Activated CD4-positive, alpha-beta T cell treated with anti-CD3 and anti-CD28 coated beads, Interleukin-2, amount 50 U/mL, for 48 hours (primary cell): ENCODE measurements at regions not wholly inside any gene's neighbourhood (a gene's known extent, or its start where the extent isn't known, plus 50 kb on each side); places are given as distances from the start of the nearest gene placed in this dataset.

Source experiments
- DNase-seq, 2 experiments: peaks; one replicate each; pipeline ENCODE4 v3.0.0-alpha.2; 2020

- no peak for DNase-seq
Measured at GRCh38 chr13:107734891-107735625, 480.3 kb downstream of the LIG4 start.

DNA sequence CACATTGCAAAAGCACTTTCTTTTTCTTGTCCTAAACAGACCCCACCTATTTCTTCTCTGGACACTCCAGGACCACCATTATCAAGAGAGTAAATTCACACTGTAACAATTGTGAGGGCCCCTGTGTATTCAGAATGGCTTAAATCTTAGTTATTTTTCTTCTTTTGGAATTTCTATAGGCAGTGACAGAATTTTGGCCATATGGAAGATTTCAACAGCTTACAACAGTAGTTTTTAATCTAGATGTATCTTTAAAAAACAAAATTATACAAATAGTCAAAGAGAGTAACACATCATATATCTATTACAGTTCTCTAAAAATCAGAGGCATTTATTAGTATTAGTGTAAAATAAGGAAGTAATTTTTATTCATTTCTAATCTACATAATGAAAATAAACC is 482.1 kb downstream of the LIG4 start:
- no peak for DNase-seq

- no peak for DNase-seq
Measured at GRCh38 chr13:107730813-107731212, 484.5 kb downstream of the LIG4 start.

- DNase-seq, result no peak
Measured at GRCh38 chr13:107721125-107721869, 494.0 kb downstream of the LIG4 start.

DNA sequence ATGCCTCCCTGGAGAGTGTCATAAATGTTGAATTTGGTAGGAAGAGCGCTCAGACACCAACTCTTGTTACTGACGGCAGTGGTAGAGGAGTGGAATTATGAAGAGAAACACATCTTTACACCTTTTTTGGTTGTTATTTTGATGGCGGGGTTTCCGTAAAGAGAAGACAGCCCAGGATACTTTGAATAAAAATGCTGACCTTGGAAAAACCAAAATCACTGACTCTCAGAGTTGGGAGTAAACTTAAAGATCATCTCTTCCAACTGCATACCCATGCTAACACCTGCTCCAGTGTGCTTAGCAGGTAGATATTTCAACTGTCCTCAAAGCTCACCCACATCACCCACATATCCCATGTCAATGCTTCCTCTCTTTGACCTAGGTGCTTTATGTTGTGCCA is 498.6 kb downstream of the LIG4 start:
- DNase-seq, result no peak

DNA sequence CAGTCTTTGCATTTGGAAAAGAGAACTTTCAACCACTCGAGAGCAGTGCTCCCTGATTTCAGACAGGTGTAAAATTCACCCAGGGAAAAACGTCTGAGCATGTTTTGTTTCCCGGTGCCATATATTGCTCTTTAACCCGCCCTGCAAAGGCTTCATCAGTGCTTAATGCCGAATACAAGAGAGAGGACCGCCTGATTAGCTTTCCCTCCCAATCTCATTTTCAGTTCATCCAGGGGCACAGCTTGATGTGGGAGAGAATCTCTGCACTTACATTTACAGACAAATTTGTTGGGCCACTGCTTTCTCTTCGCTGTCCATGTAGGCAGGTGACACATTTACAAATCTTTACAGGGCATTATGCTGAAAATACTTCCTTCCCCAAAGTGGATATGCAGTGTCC is 499.1 kb downstream of the LIG4 start:
- DNase-seq, result no peak

DNA sequence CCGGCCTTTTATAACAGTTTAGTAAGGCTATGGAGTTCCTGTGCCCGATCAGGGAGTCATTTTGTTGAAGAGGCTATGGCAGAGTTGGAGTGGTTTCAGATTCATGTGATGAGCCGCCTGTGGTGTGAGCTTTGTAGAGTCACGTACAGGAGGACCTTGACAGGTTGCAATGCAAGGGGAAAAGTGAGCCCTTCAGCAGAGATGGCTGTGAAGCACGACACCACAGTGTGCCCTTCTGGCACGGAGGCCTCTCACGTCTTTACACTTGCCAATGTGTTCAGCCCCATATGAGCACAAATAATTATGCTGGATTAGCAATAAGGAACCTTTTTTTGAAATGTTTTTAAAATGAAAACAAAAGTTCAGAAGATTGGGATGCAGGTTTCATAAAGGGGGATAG is 499.8 kb downstream of the LIG4 start:
- no peak for DNase-seq

GRCh38 chr13:107713314-107713713 is 502.0 kb downstream of the LIG4 start:
- DNase-seq, result no peak

- no peak for DNase-seq
Measured at GRCh38 chr13:107712145-107712860, 503.0 kb downstream of the LIG4 start.

- no peak for DNase-seq
Measured at GRCh38 chr13:107690181-107690580, 525.2 kb downstream of the LIG4 start.

DNA sequence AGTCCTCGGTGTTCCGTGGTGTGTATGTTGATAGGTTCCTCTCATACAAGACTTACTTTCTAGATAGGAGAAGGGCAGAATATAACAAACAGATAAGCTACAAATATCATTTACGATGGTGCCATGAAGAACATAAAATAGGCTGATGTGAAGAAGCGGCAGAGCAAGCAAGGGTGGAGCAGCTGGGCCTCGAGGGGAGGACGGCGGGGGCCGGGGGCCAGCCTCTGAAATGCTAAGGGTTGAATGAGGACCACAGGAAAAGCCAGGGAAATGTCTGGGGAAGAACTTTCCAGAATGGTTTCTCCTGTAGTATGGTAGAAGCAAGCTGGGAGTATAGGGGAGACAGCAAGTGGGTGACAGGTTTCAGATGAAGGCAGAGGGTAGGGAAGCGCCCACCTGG is 529.5 kb downstream of the LIG4 start:
- DNase-seq, result no peak

- DNase-seq, result no peak
Measured at GRCh38 chr13:107681600-107681999, 533.7 kb downstream of the LIG4 start.

- no peak for DNase-seq
Measured at GRCh38 chr13:107680115-107680514, 535.2 kb downstream of the LIG4 start.

- no peak for DNase-seq
Measured at GRCh38 chr13:107678075-107678689, 537.2 kb downstream of the LIG4 start.

GRCh38 chr13:107675847-107676550 is 539.3 kb downstream of the LIG4 start:
- no peak for DNase-seq

DNA sequence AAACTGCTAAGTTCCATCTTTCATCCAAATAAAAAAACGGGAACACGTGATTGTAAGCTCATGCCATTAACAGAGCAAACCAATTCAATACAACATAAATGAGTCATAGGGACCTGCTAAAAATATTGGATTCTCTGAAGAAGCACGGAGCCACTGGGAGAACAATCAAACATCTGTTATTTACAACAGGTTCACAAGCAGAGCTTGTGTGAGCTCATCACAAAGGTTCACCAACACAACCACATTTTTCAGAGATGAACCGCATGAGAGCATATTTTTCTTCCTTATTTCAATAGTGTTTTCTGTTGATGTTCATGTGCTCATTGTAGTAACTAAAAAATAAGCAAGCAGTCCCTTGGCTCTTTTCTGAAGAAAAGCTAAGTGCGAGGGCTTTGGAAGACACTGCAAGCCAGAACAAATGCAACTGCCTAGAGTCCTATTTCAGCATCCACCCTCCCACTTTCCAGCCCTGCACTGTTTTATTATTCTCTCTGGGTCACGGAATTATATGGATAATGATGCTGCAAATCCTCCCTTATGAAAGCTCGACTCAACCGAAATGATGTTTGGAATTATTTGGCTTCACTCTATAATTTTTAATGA is 545.8 kb downstream of the LIG4 start:
- DNase-seq, result no peak

DNA sequence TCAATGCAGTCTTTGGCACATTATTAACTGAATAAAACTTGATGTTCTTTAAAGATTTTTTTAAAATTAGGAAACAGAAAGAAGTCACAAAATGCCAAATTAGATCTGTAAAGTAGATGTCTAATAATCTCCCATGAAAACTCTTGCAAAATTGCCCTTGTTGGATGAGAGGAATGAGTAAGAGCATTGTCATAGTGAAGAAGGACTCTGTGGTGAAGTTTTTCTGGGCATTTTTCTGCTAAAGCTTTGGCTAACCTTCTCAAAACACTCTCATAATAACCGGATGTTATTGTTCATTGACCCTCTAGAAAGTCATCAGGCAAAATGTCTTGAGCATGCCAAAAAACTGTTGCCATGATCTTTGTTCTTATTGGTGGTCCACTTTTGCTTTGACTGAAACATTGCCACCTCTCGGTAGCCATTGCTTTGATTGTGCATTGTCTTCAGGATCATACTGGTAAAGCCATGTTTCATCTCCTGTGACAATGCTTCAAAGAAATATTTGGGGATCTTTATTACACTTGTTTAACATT is 549.3 kb downstream of the LIG4 start:
- DNase-seq, result no peak

DNA sequence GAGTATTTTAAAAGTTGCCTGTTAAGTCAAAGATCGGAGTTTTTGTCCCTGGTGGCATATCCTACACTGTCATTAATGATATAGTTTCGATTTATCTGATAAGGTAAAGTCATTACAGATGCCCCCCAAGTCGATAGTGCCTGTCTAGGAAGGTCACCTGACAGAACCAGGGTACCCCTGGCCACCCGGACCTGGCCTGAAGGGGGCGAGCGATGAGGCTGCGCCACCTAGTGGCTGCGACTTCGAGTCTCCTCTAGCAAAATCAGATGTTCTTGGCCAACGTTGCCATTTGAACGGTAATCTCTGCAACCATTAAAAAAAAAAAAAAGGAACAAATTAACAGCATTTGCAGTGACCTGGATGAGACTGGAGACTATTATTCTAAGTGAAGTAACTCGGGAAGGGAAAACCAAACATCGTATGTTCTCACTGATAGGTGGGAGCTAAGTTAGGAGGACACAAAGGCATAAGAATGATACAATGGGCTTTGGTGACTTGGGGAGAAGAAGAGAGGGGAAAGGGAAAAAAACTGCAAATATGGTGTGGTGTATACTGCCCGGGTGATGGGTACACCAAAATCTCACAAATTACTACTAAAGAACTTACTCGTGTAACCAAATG is 565.1 kb downstream of the LIG4 start:
- DNase-seq, result peak; percentile 15 to 40

DNA sequence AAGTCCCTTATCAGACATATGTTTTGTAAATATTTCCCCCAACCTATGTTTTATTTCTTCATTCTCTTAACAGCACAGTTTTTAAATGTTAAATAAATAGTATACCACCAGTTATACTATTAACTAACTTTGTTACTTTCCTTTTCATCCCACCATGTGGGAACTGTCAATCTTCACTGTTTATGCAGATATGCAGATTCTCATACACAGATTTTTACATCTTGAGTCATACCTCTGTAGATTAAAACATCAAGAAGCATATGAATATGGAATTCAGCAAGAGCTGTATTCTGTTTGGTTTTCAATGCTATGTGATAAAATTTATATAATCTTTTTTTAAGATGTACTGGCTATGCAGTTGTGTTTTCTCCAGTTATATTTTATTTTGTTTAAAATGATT is 566.3 kb downstream of the LIG4 start:
- DNase-seq, result no peak

DNA sequence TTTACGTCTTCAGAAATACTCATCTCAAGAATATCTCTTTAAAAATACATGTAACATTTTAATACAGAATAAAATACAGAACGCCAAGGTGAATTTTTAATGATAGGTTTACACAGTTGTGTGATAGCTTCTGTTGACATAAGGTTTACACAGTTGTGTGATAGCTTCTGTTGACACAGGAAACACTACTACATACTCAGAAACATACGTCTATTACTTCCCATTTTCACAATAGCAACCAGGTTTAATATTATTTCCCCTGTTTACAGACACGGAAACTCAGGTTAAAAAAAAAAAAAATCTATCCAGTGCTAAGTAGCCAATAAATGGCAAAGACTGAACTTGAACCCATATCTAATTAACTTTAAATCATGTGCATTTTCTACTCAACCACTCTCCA is 571.2 kb downstream of the LIG4 start:
- no peak for DNase-seq

DNA sequence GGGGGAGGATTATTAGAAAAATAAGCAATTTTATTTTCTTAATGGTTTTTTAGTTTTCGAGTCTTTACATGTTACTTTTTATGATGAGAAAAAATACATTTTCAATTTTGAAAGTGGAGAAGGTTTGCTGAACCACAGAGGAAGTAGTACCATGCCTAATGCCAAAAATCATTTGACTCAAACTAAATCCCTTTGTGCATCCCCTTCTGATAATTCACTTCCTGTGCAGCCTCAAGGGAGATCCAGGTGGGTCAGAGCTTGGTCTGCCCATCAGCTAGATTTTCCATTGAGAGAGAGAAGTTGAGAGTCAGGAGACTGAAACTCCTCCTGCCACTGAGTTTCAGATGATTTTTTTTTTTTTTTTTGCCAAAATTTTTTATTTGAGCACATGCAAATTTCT is 571.7 kb downstream of the LIG4 start:
- no peak for DNase-seq

DNA sequence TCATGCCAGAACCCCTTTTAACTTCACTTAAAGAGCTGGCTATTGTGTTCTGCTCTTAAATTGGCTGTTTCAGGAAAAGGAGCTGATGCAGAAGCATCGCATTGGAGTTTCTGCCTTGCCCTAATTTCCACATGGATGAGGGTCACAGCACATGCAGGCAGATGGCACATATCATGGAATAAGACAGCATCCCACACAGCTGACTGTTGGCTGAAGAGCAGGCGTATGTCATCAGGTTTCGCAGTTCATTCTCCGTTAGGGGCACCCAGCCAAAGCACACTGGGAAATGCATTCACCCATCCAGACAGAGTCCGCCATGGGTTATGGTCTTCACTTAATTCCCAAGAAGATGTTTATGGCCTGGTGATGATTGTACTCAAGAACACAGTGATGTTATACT is 572.5 kb downstream of the LIG4 start:
- no peak for DNase-seq
